Ramos (cell line): ENCODE measurements at regions not wholly inside any gene's neighbourhood (a gene's known extent, or its start where the extent isn't known, plus 50 kb on each side); places are given as distances from the start of the nearest gene placed in this dataset.
"Not testable (repeated sequence)": the region's sequence is repeated elsewhere in the genome, so short reads cannot be mapped to it uniquely, and the experiment has no call there.

Experiments used
- in situ Hi-C: fragments of 300-500 bp; cut with MboI; formaldehyde crosslinking; loops from one replicate; pipeline ENCODE4 v1.14.3; 2022; ENCODE audit warnings: low sequenced_read_pairs; ENCODE audit not compliant: unreplicated experiment

- in situ Hi-C loops = not testable (repeated sequence)
These were observed 696.2 kb upstream of the SALL3 start for GRCh38 chr18:78283425-78283824.

- in situ Hi-C loops = no loop called here
These were observed 686.8 kb upstream of the SALL3 start for GRCh38 chr18:78292618-78293380.

DNA sequence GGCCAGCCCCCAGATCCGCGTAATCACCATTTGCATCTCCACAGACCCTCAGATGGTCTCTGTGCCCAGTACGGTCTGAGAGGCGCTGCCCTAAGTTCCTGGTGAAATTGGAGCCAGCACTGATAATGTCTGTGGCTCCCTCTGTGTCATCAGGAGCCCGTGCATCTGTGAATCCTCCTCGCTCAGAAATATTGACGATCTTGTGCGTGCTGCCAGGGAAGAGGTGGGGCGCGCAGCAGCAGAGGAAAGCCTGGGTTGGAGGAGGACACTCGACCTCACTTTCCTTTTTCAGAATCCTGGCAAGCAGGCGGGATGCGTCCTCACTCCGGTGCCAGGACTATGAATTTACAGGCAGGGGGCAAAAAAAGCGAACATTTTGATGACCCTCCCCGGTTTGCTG lies 686.1 kb upstream of the SALL3 start:
- in situ Hi-C loops = no loop called here

- in situ Hi-C loops = no loop called here
These were observed 685.6 kb upstream of the SALL3 start for GRCh38 chr18:78293940-78294541.

DNA sequence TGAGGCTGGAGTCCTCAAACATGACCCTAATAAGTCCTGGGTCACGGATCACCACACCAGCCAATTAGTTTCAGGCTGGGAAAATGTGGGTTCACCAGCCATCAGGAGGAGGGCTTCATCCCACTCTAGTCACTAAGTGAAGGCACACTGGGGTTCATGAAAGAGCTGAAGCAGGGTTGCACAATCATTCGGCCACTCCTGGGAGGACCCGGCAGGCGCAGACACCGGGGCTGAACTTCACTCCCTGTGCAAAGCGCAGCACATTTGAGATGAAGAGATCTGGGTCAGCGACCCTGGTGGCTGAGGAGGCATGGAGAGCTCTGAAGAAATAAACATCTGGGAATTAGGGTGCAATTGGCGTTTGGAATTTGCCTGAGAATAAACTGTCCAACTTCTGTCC lies 684.4 kb upstream of the SALL3 start:
- in situ Hi-C loops = no loop called here

- in situ Hi-C loops = no loop called here
These were observed 683.5 kb upstream of the SALL3 start for GRCh38 chr18:78296166-78296565.

DNA sequence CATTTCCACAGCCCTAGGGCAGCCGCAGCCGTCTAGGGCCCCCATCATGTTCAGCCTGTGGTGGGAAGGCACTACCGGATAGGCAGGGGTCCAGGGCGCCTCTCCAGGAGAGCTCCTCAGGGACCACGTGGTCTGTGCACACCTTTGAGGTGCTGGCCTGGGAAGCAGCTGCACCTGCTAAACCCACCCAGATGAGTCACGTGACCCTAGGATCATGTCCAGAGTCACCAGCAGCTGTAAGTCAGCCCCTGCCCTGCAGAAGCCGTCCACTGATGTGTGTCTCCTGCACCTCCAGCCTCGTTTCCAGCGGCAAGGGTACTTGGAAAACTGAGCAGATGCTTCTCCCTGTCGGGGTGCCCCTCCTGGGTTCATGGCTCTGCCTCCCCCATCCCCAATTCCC lies 682.6 kb upstream of the SALL3 start:
- in situ Hi-C loops = no loop called here

DNA sequence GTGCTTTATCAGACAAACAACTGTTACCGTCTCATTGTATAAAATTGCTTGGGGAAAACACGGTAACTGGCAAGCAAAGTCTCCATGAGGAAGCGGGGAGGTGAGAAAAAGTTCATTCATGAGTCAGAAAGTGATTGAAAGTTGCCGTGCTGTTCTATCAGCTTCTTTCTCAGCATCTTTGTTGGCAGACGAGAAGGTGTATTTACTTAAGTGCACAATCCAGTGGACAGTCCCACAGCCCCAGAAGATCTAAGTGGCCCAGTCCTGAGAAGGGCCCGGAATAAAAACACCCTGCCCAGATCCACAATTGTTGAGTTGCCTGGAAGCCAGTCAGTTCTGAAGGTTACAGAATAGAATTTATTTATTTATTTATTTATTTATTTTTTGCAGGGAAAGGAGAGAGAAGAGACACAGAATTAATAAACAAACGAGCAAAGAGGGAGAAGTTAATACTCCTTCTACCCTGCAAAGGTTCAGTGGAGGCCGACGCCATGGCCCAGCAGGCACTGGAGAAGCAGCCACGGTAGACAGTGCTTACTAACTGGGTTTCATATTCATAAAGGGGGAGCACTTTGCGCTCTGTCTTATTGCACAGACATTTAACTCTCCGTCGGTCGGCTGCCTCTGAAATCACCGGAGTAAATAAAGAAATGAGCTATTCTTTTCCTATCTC lies 676.0 kb upstream of the SALL3 start:
- in situ Hi-C loops = no loop called here

- in situ Hi-C loops = no loop called here
These were observed 675.1 kb upstream of the SALL3 start for GRCh38 chr18:78304192-78305164.

GRCh38 chr18:78305789-78306188 lies 673.8 kb upstream of the SALL3 start:
- in situ Hi-C loops = no loop called here

DNA sequence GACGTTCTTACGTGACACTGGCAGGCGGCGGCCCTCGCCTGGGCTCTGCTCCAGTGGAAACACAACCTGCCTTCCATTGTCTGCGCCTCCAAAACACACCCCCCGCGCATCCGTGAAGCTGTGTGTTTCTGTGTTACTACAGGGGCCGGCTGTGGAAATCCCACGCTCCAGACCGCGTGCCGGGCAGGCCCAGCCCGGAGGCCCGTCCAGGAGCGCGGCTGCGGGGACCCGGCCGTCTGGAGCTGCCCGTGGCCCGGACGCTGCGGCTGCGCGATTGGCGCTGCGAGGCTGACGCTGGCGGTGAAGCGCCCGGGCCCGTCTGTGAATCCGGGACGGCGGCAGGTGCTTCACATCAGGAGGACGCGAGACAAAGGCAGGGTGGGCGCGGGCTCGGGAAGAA lies 670.3 kb upstream of the SALL3 start:
- in situ Hi-C loops = no loop called here

DNA sequence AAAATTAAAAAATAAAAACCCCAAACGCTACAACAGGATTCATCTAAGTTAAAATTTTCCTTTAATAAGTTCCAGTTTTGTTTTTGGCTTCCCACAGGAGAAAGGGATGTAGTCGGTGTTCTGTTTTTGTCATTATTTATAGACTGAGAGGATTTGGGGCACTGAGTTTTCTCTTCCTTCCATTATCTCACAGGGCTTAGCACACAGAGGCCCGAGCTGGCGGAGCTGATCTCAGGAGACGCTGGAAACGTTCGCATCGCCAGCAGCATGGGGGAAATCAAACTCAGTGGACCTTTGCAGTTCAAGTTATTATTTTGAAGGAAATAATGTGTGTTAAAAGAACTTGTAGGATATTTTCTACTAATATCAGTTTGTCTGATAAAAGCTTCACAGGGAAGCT lies 669.7 kb upstream of the SALL3 start:
- in situ Hi-C loops = no loop called here

- in situ Hi-C loops = no loop called here
These were observed 660.4 kb upstream of the SALL3 start for GRCh38 chr18:78319264-78319663.

GRCh38 chr18:78319961-78320360 lies 659.7 kb upstream of the SALL3 start:
- in situ Hi-C loops = no loop called here

DNA sequence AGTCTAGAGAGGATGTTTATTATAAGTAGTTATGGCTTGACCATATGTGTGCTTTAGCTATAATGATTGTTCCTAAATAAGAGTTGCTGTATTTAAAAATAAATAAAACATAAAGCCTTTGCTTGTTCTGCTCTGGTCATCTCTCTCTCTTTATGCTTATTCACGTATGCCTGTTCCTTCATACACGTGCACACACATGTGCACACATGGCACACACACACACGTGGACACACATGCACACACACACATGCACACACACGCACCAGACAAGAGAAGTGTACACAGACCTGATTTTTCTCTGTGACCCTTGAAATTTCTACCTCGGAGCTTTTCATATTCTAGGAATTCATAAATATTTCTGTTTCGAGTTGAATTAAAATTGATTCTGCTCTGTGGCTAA lies 658.2 kb upstream of the SALL3 start:
- in situ Hi-C loops = no loop called here

DNA sequence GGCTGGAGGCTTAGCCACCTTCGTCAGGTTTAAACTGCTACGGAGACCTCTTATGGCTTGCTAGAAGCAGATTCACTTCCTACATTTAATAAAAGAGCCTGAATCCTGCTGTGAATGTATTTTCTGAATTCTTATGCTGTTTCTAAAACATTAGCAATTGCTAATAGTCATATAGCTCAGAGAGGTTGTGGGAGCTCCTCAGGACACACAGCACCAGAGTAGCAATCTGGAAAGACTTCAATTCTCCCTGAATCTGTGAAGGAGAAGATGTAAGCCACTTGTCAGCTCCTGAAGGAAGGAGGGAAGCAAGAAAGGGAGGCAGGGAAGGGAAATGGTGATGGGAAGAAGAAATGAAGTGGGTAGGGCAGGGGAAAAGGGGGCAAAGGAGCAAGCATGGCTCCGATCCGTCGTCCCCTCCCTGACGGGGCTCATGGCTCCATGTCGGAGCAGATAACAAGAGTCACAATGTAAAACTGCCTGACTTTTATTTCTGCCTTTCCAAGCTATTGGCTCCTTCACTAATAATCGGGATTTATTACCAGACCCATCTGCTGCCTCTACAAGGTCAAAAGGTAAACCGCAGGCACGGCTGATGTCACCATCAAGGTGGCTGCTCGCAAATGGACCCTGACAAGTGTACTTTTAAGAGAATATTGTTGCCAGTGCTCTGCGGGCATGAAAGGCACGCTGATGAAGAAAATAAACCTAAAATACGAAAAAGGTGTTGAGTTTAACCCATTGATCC lies 656.0 kb upstream of the SALL3 start:
- in situ Hi-C loops = no loop called here

GRCh38 chr18:78327643-78328042 lies 652.0 kb upstream of the SALL3 start:
- in situ Hi-C loops = no loop called here

GRCh38 chr18:78330766-78331165 lies 648.9 kb upstream of the SALL3 start:
- in situ Hi-C loops = no loop called here

GRCh38 chr18:78352910-78353309 lies 626.7 kb upstream of the SALL3 start:
- in situ Hi-C loops = no loop called here

DNA sequence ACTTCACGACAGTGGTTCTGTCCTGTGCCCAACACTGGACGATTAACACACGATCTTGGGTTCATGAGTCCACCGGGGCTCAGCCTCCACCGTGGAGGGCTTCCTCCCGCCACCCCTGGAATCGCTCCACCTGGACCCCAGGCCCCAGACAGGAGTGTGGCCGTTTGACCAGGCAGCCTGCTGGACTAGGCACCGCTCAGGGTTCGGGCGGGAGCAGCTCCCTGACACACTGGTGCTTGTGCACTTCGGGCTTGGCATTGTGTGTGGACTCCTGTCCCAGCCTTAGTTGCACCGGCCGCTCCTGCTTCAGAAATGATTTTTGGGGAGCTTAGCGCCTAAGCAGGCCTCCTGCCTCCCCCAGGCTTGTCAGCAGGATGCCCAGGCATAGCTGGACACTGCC lies 617.4 kb upstream of the SALL3 start:
- in situ Hi-C loops = no loop called here
